ENCODE measurements at regions not wholly inside any gene's neighbourhood (a gene's known extent, or its start where the extent isn't known, plus 50 kb on each side); places are given as distances from the start of the nearest gene placed in this dataset.

DNA sequence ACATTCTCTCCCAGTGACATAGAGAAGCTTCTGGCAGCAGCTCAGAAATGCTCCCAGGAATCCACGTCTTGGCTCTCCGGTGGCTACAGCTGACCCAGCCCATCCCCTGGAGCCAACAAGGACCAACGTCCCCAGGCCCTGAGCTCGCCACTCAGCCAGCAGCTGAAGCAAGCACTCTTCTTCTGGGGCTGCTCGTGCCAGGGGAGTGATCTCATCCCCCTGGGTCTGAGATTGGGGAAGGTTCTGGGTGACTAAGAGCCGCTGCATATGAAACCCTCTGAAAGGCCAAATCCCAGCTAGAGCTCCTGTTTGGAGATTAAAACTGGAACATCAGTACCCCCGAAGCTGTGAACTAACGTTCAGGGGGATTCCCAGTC is 487.9 kb downstream of the NPHP4 start:
- TF ChIP-seq CTCF (conservative IDR thresholded peaks at IDR 0.05 in 1 of 2, IDR thresholded peaks at IDR 0.05 in 1 of 2; ENCODE audit: low read depth in 1 of 2, low read length in 2 of 2) (no peak), EZH2 (IDR thresholded peaks at IDR 0.05; ENCODE audit: low read length, missing control alignments) (no peak)

Data from fibroblast of lung (primary cell).